ENCODE measurements at regions not wholly inside any gene's neighbourhood (a gene's known extent, or its start where the extent isn't known, plus 50 kb on each side); places are given as distances from the start of the nearest gene placed in this dataset.

DNA sequence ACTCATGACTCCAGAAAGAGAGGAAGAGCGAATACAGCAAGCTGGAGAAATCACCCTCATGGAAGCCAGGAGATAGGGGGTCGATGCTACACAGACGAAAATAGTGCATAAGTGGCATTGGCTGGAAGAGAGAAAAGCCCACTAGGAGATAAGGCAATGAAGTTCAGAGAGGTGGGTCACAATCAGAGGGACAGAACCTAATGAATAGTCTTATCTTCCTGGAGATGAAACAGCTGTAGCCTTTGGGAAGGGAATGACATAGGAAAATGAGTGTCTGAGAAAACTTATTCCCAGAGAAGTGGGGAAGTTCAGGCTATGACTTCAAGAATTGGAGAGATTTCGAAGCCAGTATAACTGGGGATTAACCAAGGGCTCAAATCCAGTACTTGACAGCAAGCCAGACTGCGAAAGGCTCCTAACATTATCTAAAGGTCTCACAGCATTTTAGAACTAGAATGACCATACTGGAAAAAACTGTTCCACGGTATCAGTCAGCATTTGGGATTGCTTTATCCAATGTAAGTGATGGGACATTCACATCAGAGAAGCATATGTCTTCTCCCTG lies 211.1 kb downstream of the ZNF365 start:
- H3K4me3 ChIP-seq (ENCODE audit: low read depth, low read length) = no peak overlapping the region
- in situ Hi-C loops (cut with HindIII; ENCODE audit: low sequenced_read_pairs) = no loop called here
- TF ChIP-seq, protein P1, sequence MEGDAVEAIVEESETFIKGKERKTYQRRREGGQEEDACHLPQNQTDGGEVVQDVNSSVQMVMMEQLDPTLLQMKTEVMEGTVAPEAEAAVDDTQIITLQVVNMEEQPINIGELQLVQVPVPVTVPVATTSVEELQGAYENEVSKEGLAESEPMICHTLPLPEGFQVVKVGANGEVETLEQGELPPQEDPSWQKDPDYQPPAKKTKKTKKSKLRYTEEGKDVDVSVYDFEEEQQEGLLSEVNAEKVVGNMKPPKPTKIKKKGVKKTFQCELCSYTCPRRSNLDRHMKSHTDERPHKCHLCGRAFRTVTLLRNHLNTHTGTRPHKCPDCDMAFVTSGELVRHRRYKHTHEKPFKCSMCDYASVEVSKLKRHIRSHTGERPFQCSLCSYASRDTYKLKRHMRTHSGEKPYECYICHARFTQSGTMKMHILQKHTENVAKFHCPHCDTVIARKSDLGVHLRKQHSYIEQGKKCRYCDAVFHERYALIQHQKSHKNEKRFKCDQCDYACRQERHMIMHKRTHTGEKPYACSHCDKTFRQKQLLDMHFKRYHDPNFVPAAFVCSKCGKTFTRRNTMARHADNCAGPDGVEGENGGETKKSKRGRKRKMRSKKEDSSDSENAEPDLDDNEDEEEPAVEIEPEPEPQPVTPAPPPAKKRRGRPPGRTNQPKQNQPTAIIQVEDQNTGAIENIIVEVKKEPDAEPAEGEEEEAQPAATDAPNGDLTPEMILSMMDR (IDR thresholded peaks at IDR 0.05; ENCODE audit: low read depth, low read length) = no peak
- no peak for DNase-seq (ENCODE audit: low read depth, low spot score)

DNA sequence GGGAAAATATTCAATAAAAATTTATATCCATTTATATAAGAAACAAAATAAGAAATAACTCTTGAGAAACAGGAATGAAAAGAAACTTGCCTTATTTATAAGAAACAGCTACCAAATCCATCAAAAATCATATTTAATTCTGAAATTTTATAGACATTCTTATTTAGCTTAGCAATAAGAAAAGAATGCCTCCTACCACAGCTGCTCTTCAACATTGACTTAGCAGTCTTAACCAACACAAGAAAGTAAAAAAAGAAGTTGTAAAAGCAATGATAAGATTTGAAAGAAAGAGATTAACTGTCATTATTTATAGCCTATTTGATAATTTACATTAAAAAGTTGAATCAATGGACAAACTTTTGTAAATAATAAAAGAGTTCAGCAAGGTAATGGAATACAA lies 212.8 kb downstream of the ZNF365 start:
- DNase-seq (ENCODE audit: low read depth, low spot score) = no peak
- no peak overlapping the region for H3K4me3 ChIP-seq (ENCODE audit: low read depth, low read length)
- in situ Hi-C loops (cut with HindIII; ENCODE audit: low sequenced_read_pairs) = no loop called here
- TF ChIP-seq, protein P1 (IDR thresholded peaks at IDR 0.05; ENCODE audit: low read depth, low read length) = no peak

DNA sequence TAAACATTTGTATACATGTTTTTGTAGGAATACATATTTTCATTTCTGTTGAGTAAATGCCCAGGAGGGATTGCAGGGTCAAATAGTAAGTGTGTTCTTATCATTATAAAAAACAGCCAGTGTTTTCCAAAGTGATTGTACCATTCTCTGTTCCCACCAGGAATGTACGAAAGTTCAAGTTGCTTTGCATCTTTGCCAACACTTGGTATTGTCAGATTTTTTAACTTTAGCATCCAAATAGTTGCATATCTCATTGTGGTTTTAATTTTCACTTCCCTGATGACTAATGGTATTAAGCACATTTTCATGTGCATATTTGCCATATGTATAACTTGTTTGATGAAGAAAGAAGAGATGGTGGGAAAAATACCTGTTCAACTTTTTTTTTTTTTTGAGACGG lies 213.9 kb downstream of the ZNF365 start:
- in situ Hi-C loops (cut with HindIII; ENCODE audit: low sequenced_read_pairs) = no loop called here
- DNase-seq (ENCODE audit: low read depth, low spot score) = no peak
- H3K4me3 ChIP-seq (ENCODE audit: low read depth, low read length) = no peak overlapping the region
- TF ChIP-seq, protein P1 (IDR thresholded peaks at IDR 0.05; ENCODE audit: low read depth, low read length) = no peak

DNA sequence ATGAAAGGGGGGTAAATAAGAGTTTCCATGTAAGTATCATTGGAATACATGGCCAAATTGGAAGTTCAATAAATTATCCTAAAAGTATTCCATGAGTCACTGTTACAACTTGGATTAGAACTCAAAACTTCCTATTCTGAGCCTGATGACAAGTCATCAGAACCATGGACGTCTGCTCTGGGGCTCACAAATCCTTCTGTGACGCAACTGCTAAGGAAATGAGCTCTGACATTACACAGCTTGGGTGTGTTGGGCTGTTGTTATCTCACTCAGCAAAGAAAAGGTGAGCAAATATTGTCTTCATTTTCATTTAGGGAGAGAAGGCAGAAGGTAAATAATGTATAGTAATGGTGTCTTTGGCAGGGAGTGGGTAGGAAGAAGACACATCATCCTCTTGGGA lies 214.8 kb upstream of the ADO start:
- in situ Hi-C loops (cut with HindIII; ENCODE audit: low sequenced_read_pairs) = no loop called here
- TF ChIP-seq, protein P1 (IDR thresholded peaks at IDR 0.05; ENCODE audit: low read depth, low read length) = no peak
- DNase-seq (ENCODE audit: low read depth, low spot score) = no peak

DNA sequence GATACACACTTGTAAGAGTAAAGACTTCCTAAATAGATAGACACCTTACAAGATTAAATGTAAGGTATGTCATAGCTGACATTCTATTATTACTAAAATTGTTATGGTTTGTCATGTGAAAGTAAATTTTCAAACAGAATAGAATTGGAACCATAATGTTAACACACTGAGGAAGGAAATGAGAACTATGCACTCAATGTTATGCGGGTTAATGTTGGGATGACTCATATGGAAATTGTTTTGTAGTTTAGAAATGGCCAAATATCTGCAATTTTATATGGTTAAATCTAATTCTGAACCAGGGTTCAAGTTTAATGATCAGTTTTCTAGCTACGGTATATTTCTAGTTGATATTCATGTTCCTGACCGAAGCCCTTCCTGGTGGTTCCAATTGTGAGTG lies 214.2 kb upstream of the ADO start:
- no peak overlapping the region for H3K4me3 ChIP-seq (ENCODE audit: low read depth, low read length)
- TF ChIP-seq, protein P1 (IDR thresholded peaks at IDR 0.05; ENCODE audit: low read depth, low read length) = no peak
- DNase-seq (ENCODE audit: low read depth, low spot score) = peak; percentile 23
- in situ Hi-C loops (cut with HindIII; ENCODE audit: low sequenced_read_pairs) = no loop called here

More for the DNA sequence above, 214.8 kb upstream of the ADO start:
- H3K4me3 ChIP-seq (ENCODE audit: low read depth, low read length) = no peak overlapping the region

DNA sequence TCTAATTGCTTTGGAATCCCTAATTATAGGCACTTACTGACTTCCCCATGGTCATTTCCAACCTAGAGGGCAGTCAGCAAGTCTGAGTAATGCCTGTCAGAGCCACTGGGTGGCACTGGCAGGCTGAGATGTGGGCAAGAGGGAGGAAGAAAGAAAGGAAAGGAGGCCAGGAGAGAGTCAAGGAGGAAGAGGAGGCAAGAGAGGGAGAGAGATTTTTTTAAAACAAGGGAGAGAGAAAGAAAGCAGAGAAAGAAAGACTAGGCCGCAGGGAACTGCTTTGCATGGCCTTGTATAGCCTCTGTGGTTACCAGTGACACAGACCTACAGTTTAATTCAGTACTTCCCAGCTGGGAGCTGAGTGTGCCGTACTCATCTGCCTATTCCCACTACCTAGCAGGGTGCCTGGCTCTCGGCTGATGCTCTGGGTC lies 210.4 kb upstream of the ADO start:
- peak; percentile 72 for DNase-seq (ENCODE audit: low read depth, low spot score)
- in situ Hi-C loops (cut with HindIII; ENCODE audit: low sequenced_read_pairs) = no loop called here
- TF ChIP-seq, protein P1 (IDR thresholded peaks at IDR 0.05; ENCODE audit: low read depth, low read length) = peak; percentile 91
- no peak overlapping the region for H3K4me3 ChIP-seq (ENCODE audit: low read depth, low read length)

Measured in astrocyte of the spinal cord (primary cell).